Testis (tissue), 2 donors: ENCODE measurements at regions not wholly inside any gene's neighbourhood (a gene's known extent, or its start where the extent isn't known, plus 50 kb on each side); places are given as distances from the start of the nearest gene placed in this dataset.

Experiments used
- POLR2A ChIP-seq: fragments of 450-650 bp; IDR thresholded peaks from one replicate; pipeline ENCODE4 v1.6.1; 2017; ENCODE audit warnings: antibody characterized with exemption, mild to moderate bottlenecking, moderate library complexity
- TF ChIP-seq, protein P1 (sequence below), 3 experiments: fragments of 450-650 bp in 2 of 3; fragments of 200-600 bp in 1 of 3; sonication (generic) in 1 of 3; IDR thresholded peaks; one replicate each; pipeline ENCODE4 v1.5.1; 2016 to 2019; ENCODE audit warnings: antibody characterized with exemption in 3 of 3, mild to moderate bottlenecking in 2 of 3, moderate library complexity in 1 of 3

DNA sequence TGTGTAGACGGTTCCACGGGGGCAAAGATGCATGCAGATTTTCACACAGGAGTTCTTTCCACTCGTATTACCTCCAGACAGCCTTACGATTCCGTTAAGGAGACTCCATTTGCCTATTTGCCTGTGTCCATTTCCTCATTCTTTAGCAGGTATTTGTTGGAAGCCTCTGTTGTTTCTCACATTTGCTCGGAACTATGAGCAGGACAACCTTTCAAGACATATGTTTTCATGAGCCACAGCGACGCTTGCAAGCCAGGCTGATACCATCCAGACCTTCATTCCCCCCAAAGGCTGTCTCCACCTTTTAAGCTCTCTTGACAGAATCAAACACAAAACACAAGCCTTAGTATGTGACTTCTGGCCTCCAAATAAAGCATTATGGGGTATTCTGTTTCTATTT lies 57.6 kb upstream of the NEDD9 start:
- TF ChIP-seq, protein P1, sequence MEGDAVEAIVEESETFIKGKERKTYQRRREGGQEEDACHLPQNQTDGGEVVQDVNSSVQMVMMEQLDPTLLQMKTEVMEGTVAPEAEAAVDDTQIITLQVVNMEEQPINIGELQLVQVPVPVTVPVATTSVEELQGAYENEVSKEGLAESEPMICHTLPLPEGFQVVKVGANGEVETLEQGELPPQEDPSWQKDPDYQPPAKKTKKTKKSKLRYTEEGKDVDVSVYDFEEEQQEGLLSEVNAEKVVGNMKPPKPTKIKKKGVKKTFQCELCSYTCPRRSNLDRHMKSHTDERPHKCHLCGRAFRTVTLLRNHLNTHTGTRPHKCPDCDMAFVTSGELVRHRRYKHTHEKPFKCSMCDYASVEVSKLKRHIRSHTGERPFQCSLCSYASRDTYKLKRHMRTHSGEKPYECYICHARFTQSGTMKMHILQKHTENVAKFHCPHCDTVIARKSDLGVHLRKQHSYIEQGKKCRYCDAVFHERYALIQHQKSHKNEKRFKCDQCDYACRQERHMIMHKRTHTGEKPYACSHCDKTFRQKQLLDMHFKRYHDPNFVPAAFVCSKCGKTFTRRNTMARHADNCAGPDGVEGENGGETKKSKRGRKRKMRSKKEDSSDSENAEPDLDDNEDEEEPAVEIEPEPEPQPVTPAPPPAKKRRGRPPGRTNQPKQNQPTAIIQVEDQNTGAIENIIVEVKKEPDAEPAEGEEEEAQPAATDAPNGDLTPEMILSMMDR (IDR thresholded peaks at IDR 0.05) = no peak
- TF ChIP-seq POLR2A = no peak
